H1 (cell line): ENCODE measurements at regions not wholly inside any gene's neighbourhood (a gene's known extent, or its start where the extent isn't known, plus 50 kb on each side); places are given as distances from the start of the nearest gene placed in this dataset.

ENCODE experiments used
- CTCF ChIA-PET: fragments of 300-600 bp; sonication (Branson Sonifier 250); formaldehyde crosslinking; loops from one replicate; lab custom pipeline; 2021; ENCODE audit not compliant: partially characterized antibody; lab: Charles Lee
- POLR2A ChIA-PET: fragments of 300-600 bp; sonication (Branson Sonifier 250); formaldehyde crosslinking; loops from one replicate; lab custom pipeline; 2021; ENCODE audit warnings: inconsistent platforms; ENCODE audit not compliant: partially characterized antibody; lab: Charles Lee
- DNase-seq, 2 experiments: peaks; one replicate each; pipeline versions ENCODE4 v3.0.0 to v3.0.0-alpha.2; 2010 to 2022; ENCODE audit warnings: low spot score in 2 of 2, low read depth in 1 of 2, mixed read lengths in 1 of 2
- FAIRE-seq: peaks from 2 replicates; lab custom pipeline; 2011; peaks lifted over from hg19 to GRCh38; lab: Jason Lieb, UNC
- H2AFZ ChIP-seq: 2 replicates; pipeline ENCODE4 v1.8.1; 2012; ENCODE audit warnings: low read length, inconsistent platforms
- H2AK5ac ChIP-seq: 2 replicates; pipeline ENCODE4 v1.6.1; 2013; ENCODE audit warnings: low read depth, low read length
- H2BK120ac ChIP-seq: replicated peaks from 2 replicates; pipeline ENCODE3; 2013; ENCODE audit warnings: low read depth, low read length, inconsistent platforms
- H2BK12ac ChIP-seq: 2 replicates; pipeline ENCODE4 v1.6.1; 2013; ENCODE audit warnings: low read depth, low read length
- H2BK15ac ChIP-seq: 2 replicates; pipeline ENCODE4 v1.6.1; 2013; ENCODE audit warnings: low read length
- H2BK20ac ChIP-seq: 2 replicates; pipeline ENCODE4 v1.6.1; 2013; ENCODE audit warnings: low read length
- H2BK5ac ChIP-seq: 2 replicates; pipeline ENCODE4 v1.6.1; 2013; ENCODE audit warnings: low read depth, low read length
- H3K14ac ChIP-seq: 2 replicates; pipeline ENCODE4 v1.6.1; 2013; ENCODE audit warnings: inconsistent platforms; ENCODE audit not compliant: insufficient read length
- H3K18ac ChIP-seq: 2 replicates; pipeline ENCODE4 v1.6.1; 2013; ENCODE audit warnings: low read length; ENCODE audit errors: extremely low read depth
- H3K23ac ChIP-seq: 2 replicates; pipeline ENCODE4 v1.6.1; 2013; ENCODE audit warnings: inconsistent platforms; ENCODE audit not compliant: insufficient read length
- H3K23me2 ChIP-seq: 2 replicates; pipeline ENCODE4 v1.6.1; 2013; ENCODE audit warnings: low read depth, low read length
- H3K27ac ChIP-seq: 2 replicates; pipeline ENCODE4 v1.6.1; 2011; ENCODE audit warnings: low read depth, low read length, inconsistent platforms
- H3K27me3 ChIP-seq, 4 experiments: replicated peaks in 1 of 4; 1 replicate in 1 of 4; 2 replicates in 3 of 4; pipeline versions ENCODE4 v1.6.1 to v1.8.1; 2011 to 2013; ENCODE audit warnings: low read length in 3 of 4, mild to moderate bottlenecking in 3 of 4, inconsistent platforms in 2 of 4, mixed read lengths in 2 of 4, moderate library complexity in 1 of 4; ENCODE audit not compliant: control insufficient read depth in 3 of 4, insufficient read depth in 3 of 4; ENCODE audit errors: extremely low read depth in 1 of 4
- H3K36me3 ChIP-seq, 4 experiments: 2 replicates each; pipeline versions ENCODE4 v1.6.1 to v1.8.1; 2011 to 2013; ENCODE audit warnings: mild to moderate bottlenecking in 4 of 4, low read length in 3 of 4, moderate library complexity in 2 of 4, control low read depth in 1 of 4, inconsistent platforms in 1 of 4; ENCODE audit not compliant: insufficient read depth in 4 of 4, control insufficient read depth in 2 of 4
- H3K4ac ChIP-seq: replicated peaks from 2 replicates; pipeline ENCODE3; 2013; ENCODE audit warnings: low read length, low read depth, mixed read lengths, inconsistent platforms; ENCODE audit not compliant: insufficient read length
- H3K4me1 ChIP-seq, 4 experiments: replicated peaks in 1 of 4; 1 replicate in 1 of 4; 2 replicates in 3 of 4; pipeline versions ENCODE4 v1.6.1 to v1.8.1; 2011 to 2013; ENCODE audit warnings: low read length in 3 of 4, inconsistent platforms in 2 of 4, mixed read lengths in 1 of 4; ENCODE audit not compliant: insufficient read depth in 4 of 4, control insufficient read depth in 3 of 4
- H3K4me2 ChIP-seq, 2 experiments: 2 replicates each; pipeline versions ENCODE4 v1.6.1 to v1.8.1; 2011 to 2013; ENCODE audit warnings: low read depth in 2 of 2, low read length in 2 of 2, control low read depth in 1 of 2, inconsistent platforms in 1 of 2, mild to moderate bottlenecking in 1 of 2; ENCODE audit not compliant: insufficient read depth in 1 of 2
- H3K4me3 ChIP-seq, 4 experiments: fragments of 200-600, 300-600 bp in 1 of 4; sonication (generic), shearing (Covaris generic), sonication (Bioruptor Twin) in 1 of 4; 2 replicates each; pipeline versions ENCODE4 v1.5.1 to v1.8.1; 2011 to 2016; ENCODE audit warnings: low read length in 4 of 4, low read depth in 3 of 4, control low read depth in 2 of 4, inconsistent platforms in 2 of 4, mild to moderate bottlenecking in 2 of 4, mixed read lengths in 1 of 4, moderate library complexity in 1 of 4; ENCODE audit not compliant: insufficient read depth in 2 of 4; ENCODE audit errors: extremely low read depth in 1 of 4
- H3K56ac ChIP-seq: replicated peaks from 2 replicates; pipeline ENCODE3; 2013; ENCODE audit warnings: low read depth, mild to moderate bottlenecking, mixed read lengths, low read length, inconsistent platforms; ENCODE audit not compliant: insufficient read length
- H3K79me1 ChIP-seq: 2 replicates; pipeline ENCODE4 v1.6.1; 2013; ENCODE audit warnings: low read depth, low read length, control low read depth
- H3K79me2 ChIP-seq, 2 experiments: 2 replicates each; pipeline versions ENCODE4 v1.6.1 to v1.8.1; 2012 to 2013; ENCODE audit warnings: low read length in 2 of 2, mild to moderate bottlenecking in 2 of 2, inconsistent platforms in 1 of 2; ENCODE audit not compliant: insufficient read depth in 2 of 2, control insufficient read depth in 1 of 2
- H3K9ac ChIP-seq, 4 experiments: replicated peaks in 1 of 4; 1 replicate in 1 of 4; 2 replicates in 3 of 4; pipeline versions ENCODE4 v1.6.1 to v1.8.1; 2011 to 2013; ENCODE audit warnings: low read depth in 3 of 4, low read length in 3 of 4, control low read depth in 2 of 4, mild to moderate bottlenecking in 2 of 4, moderate library complexity in 2 of 4, inconsistent platforms in 1 of 4; ENCODE audit errors: extremely low read depth in 1 of 4
- H3K9me3 ChIP-seq, 2 experiments: 2 replicates each; pipeline versions ENCODE4 v1.6.1 to v1.8.1; 2012 to 2013; ENCODE audit warnings: mild to moderate bottlenecking in 2 of 2, moderate library complexity in 2 of 2, control low read depth in 1 of 2, inconsistent platforms in 1 of 2, low read depth in 1 of 2, low read length in 1 of 2, mixed read lengths in 1 of 2; ENCODE audit not compliant: insufficient read depth in 2 of 2
- H4K20me1 ChIP-seq, 2 experiments: replicated peaks in 1 of 2; 2 replicates each; pipeline versions ENCODE3 to v1.8.1; 2011 to 2013; ENCODE audit warnings: inconsistent platforms in 2 of 2, low read length in 2 of 2, mild to moderate bottlenecking in 1 of 2; ENCODE audit not compliant: insufficient read depth in 2 of 2, control insufficient read depth in 1 of 2
- H4K5ac ChIP-seq: 2 replicates; pipeline ENCODE4 v1.6.1; 2013; ENCODE audit warnings: low read length, low read depth, mixed read lengths, inconsistent platforms; ENCODE audit not compliant: insufficient read length
- H4K8ac ChIP-seq: 2 replicates; pipeline ENCODE4 v1.8.0; 2013; ENCODE audit warnings: mild to moderate bottlenecking, moderate library complexity, low read length, inconsistent platforms; ENCODE audit not compliant: insufficient read depth; ENCODE audit errors: extremely low read depth
- H4K91ac ChIP-seq: replicated peaks from 2 replicates; pipeline ENCODE3; 2013; ENCODE audit warnings: low read length, mixed read lengths, inconsistent platforms; ENCODE audit not compliant: insufficient read length
- ATF3 ChIP-seq: IDR thresholded peaks from 2 replicates; pipeline ENCODE4 v1.6.1; 2011; ENCODE audit warnings: low read depth, mild to moderate bottlenecking, low read length; ENCODE audit not compliant: insufficient read depth
- BACH1 ChIP-seq: IDR thresholded peaks from 2 replicates; pipeline ENCODE4 v1.6.1; 2012; ENCODE audit warnings: low read length, improper control_type of control experiment
- BCL11A ChIP-seq, 2 experiments: IDR thresholded peaks; one replicate each; pipeline ENCODE4 v1.6.1; 2011; ENCODE audit warnings: low read depth in 2 of 2, low read length in 2 of 2, mild to moderate bottlenecking in 2 of 2
- MAFK ChIP-seq: IDR thresholded peaks from 2 replicates; pipeline ENCODE4 v1.6.1; 2012; ENCODE audit warnings: low read depth, mild to moderate bottlenecking, improper control_type of control experiment, low read length
- PHF8 ChIP-seq: fragments of 200-600 bp; sonication (generic); conservative IDR thresholded peaks from 2 replicates; pipeline ENCODE4 v1.7.1; 2012; ENCODE audit warnings: low read depth, mild to moderate bottlenecking, inconsistent platforms, low read length, moderate library complexity
- SAP30 ChIP-seq: fragments of 300-600 bp; sonication (generic); IDR thresholded peaks from 2 replicates; pipeline ENCODE4 v1.7.1; 2012; ENCODE audit warnings: low read length, moderate library complexity, mild to moderate bottlenecking, inconsistent platforms; ENCODE audit not compliant: insufficient read depth, insufficient replicate concordance
- TAF7 ChIP-seq: optimal IDR thresholded peaks from 2 replicates; pipeline ENCODE3; 2011; ENCODE audit warnings: low read depth, mild to moderate bottlenecking, inconsistent platforms, low read length, moderate library complexity, borderline replicate concordance
- TBP ChIP-seq: IDR thresholded peaks from 2 replicates; pipeline ENCODE4 v1.6.1; 2011; ENCODE audit warnings: low read depth, low read length, improper control_type of control experiment
- WGBS, 2 experiments: shearing (Covaris generic) in 1 of 2; methylation state at CpG; one replicate each; pipeline versions ENCODE4 v1.1.6 to v1.1.7; 2013 to 2015; ENCODE audit warnings: low lambda C conversion rate in 2 of 2, mixed read lengths in 2 of 2, inconsistent platforms in 1 of 2, low coverage in 1 of 2, missing lambda C conversion rate in 1 of 2; ENCODE audit not compliant: insufficient replicate concordance in 2 of 2, insufficient coverage in 1 of 2, insufficient read length in 1 of 2; ENCODE audit errors: extremely low coverage in 1 of 2, missing lambda C conversion rate in 1 of 2; 5-methylcytosine and 5-hydroxymethylcytosine counted together

- H3K9ac ChIP-seq = no peak overlapping the region
- POLR2A ChIA-PET = no interaction called here
- H3K4me1 ChIP-seq = no peaks in the 10 kb centered on the region
- no peaks in the 10 kb centered on the region for H3K23me2 ChIP-seq
- CTCF ChIA-PET = interaction anchor here (1.0 kb wide), 2 partner anchors 177 to 407 kb away, joined by 3 to 6 read pairs; no protein-coding TSS in a partner anchor
- no peak overlapping the region for H2BK120ac ChIP-seq
- no peaks in the 10 kb centered on the region for H3K27me3 ChIP-seq
- H3K9me3 ChIP-seq = no peaks in the 10 kb centered on the region
- TF ChIP-seq TAF7 = no peak
- no peak for TF ChIP-seq BCL11A (IDR thresholded peaks at IDR 0.05; ENCODE audit: low read depth in 2 of 2, low read length in 2 of 2)
- TF ChIP-seq MAFK = no peak
- TF ChIP-seq BACH1 = no peak
- TF ChIP-seq ATF3 = no peak
- TF ChIP-seq PHF8 = no peak
- TF ChIP-seq TBP = no peak
- TF ChIP-seq SAP30 = no peak
- H3K23ac ChIP-seq = no peak overlapping the region
- H3K18ac ChIP-seq = no peak overlapping the region
- H3K4ac ChIP-seq = no peak overlapping the region
- H3K4me3 ChIP-seq = no peak overlapping the region
- no peak overlapping the region for H2AK5ac ChIP-seq
- H2BK20ac ChIP-seq = no peak overlapping the region
- H3K27ac ChIP-seq = no peak overlapping the region
- H3K4me2 ChIP-seq = no peak overlapping the region
- no peaks in the 10 kb centered on the region for H4K20me1 ChIP-seq
- WGBS, 2 experiments = 90% methylated on average over 10 of the region's 10 CpGs; no CpG with 5 or more reads in 1 of the 2 experiments
- no peaks in the 10 kb centered on the region for H3K79me2 ChIP-seq
- H3K14ac ChIP-seq = no peak overlapping the region
- H4K8ac ChIP-seq = no peak overlapping the region
- FAIRE-seq (no peak), DNase-seq (no peak)
- no peak overlapping the region for H4K91ac ChIP-seq
- no peak overlapping the region for H3K56ac ChIP-seq
- H2BK5ac ChIP-seq = no peak overlapping the region
- H3K79me1 ChIP-seq = no peaks in the 10 kb centered on the region
- no peak overlapping the region for H2BK12ac ChIP-seq
- H4K5ac ChIP-seq = no peak overlapping the region
- no peak overlapping the region for H2BK15ac ChIP-seq
- H3K36me3 ChIP-seq = no peaks in the 10 kb centered on the region
- H2AFZ ChIP-seq = peak overlapping the region; percentile 91
Measured at GRCh38 chr11:30741039-30741550, 154.9 kb upstream of the MPPED2 start.
